NCI-H510A treated with DMSO at 0.1 percent for 48 hours (cell line): ENCODE measurements at regions not wholly inside any gene's neighbourhood (a gene's known extent, or its start where the extent isn't known, plus 50 kb on each side); places are given as distances from the start of the nearest gene placed in this dataset.
"Not testable (repeated sequence)": the region's sequence is repeated elsewhere in the genome, so short reads cannot be mapped to it uniquely, and the experiment has no call there.

Experiments used
- DNase-seq: peaks from one replicate; lab custom pipeline; 2025; lab: John Stamatoyannopoulos, UW

DNA sequence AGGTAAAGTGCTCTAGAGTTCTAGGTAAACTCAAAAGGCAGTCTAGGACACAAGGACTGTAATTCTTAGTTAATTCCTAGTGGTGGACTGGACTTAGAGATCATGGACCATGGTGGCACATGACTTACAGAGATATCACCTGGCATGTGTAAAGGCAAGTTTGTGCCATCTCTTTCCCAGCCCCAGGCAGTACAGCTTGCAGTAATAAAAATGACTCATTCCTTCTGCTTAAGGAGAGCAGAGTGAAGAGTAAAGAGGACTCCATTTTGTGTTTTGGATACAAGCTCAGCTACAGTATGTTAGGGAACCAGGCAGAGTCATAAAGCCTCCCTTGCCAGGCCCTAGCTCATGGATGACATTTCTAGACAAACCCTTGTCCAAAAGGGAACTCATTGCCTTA is 629.9 kb downstream of the JRKL start:
- no peak for DNase-seq

- no peak for DNase-seq
Measured at GRCh38 chr11:97022955-97023354, 633.1 kb downstream of the JRKL start.

DNA sequence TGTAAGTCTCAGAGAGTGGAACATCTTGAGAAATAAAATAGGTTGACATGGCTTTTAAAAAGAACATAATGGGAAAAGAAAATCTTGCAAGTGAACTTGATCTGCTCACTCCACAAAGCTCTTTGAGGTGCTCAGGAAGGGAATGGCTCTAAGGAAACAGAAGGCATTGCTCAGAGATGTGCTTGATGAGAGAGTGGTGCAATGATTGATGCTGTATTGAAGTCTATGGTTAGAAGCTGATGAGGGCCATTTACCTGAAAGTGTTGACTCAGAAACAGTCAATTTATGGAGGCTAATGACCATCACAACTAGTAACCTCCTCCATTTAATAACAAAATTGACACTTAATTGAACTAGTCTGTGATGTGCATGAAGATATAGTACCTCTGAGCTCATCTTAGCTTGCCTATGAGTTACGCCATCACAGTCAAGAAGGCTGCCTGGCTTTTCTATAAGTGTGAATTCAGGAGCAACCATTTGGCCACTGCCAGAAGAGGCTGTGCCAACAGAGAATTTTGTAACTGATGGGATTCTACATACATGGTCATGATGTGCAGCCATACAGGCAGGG is 639.1 kb downstream of the JRKL start:
- no peak for DNase-seq

DNA sequence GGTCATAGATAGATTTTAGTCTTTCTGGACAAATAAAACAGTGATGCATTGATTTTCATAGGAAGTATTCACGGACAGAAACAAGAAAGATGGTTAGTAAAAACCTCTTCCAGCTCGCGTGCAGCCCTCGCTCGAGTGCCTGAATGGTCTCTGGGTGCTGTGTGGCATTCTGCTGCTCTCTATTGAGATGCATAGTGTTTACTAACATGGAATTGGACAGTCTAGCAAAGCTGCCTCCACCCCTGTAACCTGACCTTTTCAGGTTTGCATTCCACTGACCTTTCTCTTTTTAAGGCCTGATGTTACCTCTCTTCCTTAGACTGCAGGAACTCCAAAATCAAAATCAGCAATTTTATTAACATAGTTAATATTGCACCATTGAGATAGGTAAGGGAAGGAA is 643.4 kb downstream of the JRKL start:
- no peak for DNase-seq

- no peak for DNase-seq
Measured at GRCh38 chr11:97048481-97048880, 658.7 kb downstream of the JRKL start.

GRCh38 chr11:97060184-97060583 is 670.4 kb downstream of the JRKL start:
- no peak for DNase-seq

DNA sequence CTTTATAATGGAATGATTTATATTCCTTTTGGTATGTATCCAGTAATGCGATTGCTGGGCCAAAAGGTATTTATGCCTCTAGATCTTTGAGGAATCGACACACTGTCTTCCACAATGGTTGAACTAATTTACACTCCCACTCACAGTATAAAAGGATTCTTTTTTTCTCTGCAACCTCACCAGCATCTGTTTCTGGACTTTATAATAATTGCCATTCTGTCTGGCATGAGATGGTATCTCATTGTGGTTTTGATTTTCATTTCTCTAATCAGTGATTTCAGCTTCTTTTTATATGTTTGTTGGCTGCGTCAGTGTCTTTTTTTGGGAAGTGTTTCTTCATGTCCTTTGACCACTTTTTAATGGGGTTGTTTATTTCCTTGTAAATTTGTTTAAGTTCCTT is 679.3 kb downstream of the JRKL start:
- DNase-seq = no peak

DNA sequence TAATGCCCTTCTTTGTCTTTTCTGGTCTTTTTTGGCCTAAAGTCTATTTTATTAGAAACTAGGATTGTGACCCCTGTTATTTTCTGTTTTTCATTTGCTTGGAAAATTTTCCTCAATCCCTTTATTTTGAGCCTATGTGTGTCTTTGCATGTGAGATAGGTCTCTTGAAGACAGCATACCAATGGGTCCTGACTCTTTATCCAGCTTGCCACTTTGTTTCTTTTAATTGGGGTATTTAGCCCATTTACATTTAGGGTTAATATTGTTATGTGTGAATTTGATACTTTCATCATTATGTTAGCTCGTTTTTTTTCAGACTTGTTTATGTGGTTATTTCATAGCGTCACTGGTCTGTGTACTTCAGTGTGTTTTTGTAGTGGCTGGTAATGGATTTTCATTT is 682.6 kb downstream of the JRKL start:
- no peak for DNase-seq

- not testable (repeated sequence) for DNase-seq
Measured at GRCh38 chr11:97076666-97077065, 686.9 kb downstream of the JRKL start.

DNA sequence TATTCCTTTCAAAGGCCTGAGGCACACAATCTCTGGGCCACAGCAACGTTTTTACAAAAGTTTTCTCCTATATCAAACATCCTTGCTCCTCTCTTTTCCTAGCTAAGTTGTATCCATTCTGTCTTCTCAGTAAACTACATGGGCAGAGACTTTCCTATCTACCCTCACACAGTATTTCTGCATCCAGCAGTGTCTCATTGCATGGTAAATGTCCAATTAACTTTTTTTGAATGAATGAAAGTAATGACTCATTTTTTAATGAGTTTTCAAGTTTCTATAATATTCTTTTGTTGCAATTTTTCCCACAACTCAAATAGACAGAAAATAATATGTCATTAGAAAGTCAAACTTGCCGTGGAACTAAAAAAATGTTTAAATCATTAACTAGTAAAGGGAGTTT is 688.6 kb downstream of the JRKL start:
- no peak for DNase-seq

GRCh38 chr11:97079244-97079643 is 689.4 kb downstream of the JRKL start:
- DNase-seq = no peak

DNA sequence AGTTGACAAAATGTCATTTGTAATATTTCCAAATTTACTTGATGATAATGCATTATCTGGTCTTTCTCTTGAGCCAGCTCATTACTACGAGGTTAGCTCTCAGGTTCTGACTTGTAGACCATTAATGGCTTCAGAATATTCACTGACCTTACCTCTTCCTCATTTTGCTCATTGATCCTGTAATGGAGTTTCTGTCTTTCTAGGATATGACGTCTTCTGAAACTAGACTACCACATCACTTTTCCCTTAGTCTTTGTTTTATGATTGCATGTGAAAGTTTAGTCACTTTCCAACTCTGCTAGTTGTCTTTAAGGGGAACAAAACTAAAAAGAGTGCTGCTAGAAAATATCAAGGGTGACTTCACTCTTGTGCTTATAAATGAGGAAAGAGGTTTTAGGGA is 697.6 kb downstream of the JRKL start:
- no peak for DNase-seq

- DNase-seq = no peak
Measured at GRCh38 chr11:97092823-97093222, 703.0 kb downstream of the JRKL start.

GRCh38 chr11:97102180-97102579 is 712.4 kb downstream of the JRKL start:
- not testable (repeated sequence) for DNase-seq

DNA sequence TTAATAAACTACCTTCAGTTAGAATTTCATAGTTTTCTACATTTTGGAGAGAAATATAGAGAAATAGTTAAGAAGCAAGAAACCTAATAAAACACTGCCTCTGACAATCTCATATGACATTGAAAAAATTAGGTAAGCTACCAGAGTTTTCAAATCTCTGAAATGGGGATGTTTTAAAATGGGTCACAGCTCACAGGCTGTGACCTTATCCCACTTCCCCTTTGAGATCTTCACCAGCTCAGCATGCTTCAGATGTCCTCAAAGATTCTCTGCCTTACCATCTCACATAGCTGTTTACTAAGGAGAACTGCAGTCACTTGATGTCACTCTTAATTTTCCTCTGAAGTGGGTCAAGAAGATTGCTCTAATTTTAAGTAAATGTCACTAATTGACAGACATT is 717.8 kb downstream of the JRKL start:
- no peak for DNase-seq

DNA sequence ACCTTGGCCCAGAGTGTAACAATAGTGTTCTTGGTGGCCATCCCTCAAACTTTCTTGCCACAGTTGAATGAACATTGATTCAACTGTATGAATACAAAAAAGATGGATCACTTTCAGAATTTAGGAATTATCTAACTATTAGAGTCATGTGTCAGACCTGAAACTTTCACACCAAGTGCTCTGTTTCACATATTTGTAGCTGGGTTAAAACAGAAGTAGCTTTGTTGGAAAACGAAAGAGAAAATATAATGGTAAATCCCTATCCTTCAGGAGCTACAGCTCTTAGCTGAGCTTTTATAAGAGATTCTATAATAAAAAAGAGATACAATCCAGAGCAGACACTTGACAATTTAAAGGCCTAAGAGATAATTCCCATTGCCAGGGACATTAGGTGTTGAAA is 719.3 kb downstream of the JRKL start:
- no peak for DNase-seq

DNA sequence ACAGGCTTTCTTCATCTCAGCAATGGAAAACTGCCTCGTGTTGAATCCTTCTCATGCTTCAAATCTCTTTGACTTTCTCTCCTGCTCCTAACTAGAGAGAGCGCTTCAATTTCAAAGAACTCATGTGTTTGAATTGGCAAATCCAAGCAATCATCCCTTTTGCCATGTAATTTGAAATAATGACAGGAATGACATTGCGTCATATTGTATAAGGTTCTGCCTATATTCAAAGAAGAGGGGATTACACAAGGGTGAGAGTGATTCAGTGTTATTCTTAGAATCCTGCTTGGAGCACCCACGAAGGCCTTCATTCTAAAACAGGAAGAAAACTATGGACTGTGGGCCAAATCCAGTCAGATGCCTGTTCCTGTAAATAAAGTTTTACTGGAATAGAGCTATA is 720.6 kb downstream of the JRKL start:
- no peak for DNase-seq

DNA sequence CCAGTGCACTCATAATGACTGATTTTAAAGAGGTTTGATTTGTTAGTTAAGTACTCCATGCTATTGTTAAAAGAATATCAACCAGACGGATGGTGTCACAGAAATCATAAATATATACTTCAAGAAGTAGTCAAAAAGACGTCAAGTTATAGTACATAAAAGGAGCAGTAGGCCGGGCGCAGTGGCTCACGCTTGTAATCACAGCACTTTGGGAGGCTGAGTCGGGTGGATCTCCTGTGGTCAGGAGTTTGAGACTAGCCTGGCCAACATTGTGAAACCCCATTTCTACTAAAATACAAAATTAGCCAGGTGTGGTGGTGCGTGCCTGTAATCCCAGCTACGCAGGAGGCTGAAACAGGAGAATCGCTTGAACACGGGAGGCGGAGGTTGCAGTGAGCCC is 721.7 kb downstream of the JRKL start:
- no peak for DNase-seq

DNA sequence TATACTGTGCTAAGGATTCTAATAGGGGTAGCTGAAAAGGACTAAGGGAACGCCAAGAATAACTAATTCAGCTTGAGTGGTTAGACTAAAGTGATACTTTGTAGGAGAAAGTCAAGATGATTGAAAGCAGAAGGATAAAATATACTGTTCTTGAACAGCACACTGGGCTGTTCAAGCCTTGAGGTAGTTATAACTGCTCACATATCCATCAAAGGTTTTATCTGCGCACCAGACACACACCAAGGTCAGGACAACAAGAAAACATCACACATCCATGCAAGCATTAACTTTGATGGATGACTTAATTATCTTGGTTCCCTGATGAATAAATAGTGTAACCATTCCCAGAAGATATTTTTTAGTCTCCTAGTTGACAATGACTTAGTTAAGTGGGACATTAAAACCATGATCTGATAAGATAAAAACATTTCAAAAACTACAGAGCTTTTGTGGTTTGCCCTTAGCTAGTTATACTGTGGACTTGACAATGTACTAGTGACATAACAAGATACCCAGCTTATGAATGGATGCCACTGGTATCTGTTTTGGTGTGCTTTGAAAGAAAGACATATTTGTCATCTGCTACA is 728.9 kb downstream of the JRKL start:
- DNase-seq = no peak

DNA sequence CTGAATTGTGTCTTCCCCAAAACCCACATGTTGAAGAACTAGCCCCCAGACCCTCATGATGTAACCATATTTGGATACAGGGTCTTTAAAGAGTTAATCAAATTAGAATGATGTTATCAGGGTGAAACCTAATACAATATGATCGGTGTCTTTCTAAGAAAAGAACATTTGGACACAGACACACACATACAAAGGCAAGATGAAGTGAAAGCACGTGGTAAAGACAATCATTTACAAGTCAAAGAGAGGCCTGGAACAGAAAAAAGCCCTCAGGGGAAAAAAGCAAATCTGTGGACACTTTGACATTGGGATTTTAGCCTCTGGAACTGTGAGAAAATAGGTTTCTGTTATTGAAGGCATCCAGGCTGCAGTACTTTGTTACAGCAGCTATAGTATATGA is 733.4 kb downstream of the JRKL start:
- no peak for DNase-seq

DNA sequence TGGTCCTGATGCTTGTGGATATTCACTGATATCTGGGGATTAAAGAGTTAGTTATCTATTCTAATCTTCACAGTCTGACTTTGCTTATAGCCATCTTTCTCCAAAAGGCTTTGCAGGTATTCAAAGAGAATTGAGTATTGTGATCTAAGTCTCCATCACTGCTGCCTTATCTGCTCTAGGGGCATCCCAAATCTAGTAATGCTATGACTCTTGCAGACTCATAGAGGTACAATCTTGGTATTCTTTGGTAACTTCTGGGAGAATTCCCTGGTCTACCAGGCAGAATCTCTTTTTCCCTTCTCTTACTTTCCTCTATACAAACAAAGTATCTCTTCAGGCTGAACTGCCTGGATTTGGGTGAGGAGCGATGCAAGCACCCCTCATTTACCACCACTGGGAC is 746.3 kb downstream of the JRKL start:
- DNase-seq = no peak

DNA sequence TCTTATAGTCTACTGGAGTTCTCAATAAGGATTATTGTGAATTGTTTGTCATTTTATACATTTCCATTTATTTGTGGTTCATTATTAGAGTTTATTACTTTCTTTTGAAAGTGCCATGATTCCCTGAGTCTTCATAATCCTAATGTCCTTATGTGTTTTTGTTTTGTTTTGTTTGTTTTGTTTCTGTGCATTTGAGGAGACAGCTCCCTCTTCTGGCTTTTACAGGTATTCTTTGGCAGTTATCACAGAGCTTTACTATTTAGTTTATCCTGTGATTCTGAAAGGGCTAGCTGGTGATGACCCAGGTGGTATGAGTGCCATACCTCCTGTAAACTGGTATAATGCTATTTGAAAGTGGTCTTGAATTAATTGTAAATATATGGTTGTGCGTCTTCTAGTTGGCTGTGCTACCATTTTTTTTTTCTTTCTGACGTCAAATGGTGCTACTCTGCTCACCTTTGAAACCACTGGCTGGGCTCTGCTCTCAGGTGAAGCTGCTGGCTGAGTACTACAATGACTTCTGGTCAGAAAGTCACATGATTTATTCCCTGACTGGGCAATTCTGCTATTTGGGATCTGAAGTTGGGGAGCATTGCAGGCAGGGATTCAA is 751.2 kb downstream of the JRKL start:
- DNase-seq = no peak

- no peak for DNase-seq
Measured at GRCh38 chr11:97143463-97143862, 753.6 kb downstream of the JRKL start.

DNA sequence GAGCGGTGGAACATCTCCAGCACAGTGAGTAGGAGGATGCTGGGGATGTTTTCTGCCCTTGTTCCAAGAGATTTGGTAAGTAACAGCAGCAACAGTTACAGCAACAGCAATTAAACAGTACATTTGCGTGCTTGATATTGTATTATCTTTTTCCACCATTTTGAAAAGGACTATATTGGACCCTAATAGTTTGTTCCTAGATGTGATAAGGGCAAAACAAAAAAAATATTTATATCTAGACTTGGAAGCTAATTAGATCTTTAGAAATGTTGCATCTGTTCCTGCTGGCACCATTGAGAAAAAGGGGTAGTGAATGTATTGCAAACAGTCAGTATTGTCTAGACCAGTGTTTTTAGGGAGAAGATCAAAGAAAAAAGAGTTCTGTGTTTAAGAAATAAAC is 759.9 kb downstream of the JRKL start:
- DNase-seq = no peak
